ENCODE measurements at regions not wholly inside any gene's neighbourhood (a gene's known extent, or its start where the extent isn't known, plus 50 kb on each side); places are given as distances from the start of the nearest gene placed in this dataset.

- no peak overlapping the region for H3K4me2 ChIP-seq (ENCODE audit: low read length)
- no peaks in the 10 kb centered on the region for H3K36me3 ChIP-seq (ENCODE audit: insufficient read depth, low read length)
- H3K27me3 ChIP-seq (ENCODE audit: control insufficient read depth, insufficient read depth, low read length) = peaks cover 4% of the 10 kb centered on the region
- no peak overlapping the region for H3K9ac ChIP-seq (ENCODE audit: low read depth, low read length)
- H3K4me3 ChIP-seq (ENCODE audit: low read length) = no peak overlapping the region
- H3K4me1 ChIP-seq (ENCODE audit: control insufficient read depth, insufficient read depth, low read length) = no peaks in the 10 kb centered on the region
- no peaks in the 10 kb centered on the region for H3K9me3 ChIP-seq (replicated peaks; ENCODE audit: low read length)
Observed at GRCh38 chr4:129377131-129377845, 281.3 kb downstream of the C4orf33 start.

GRCh38 chr4:129378364-129378763 lies 282.4 kb downstream of the C4orf33 start:
- Histone ChIP-seq H3K9ac (ENCODE audit: low read depth, low read length) (no peak overlapping the region), H3K4me3 (ENCODE audit: low read length) (no peak overlapping the region), H3K4me1 (ENCODE audit: control insufficient read depth, insufficient read depth, low read length) (no peaks in the 10 kb centered on the region), H3K27me3 (ENCODE audit: control insufficient read depth, insufficient read depth, low read length) (peaks cover 4% of the 10 kb centered on the region), H3K4me2 (ENCODE audit: low read length) (no peak overlapping the region), H3K9me3 (replicated peaks; ENCODE audit: low read length) (no peaks in the 10 kb centered on the region), H3K36me3 (ENCODE audit: insufficient read depth, low read length) (no peaks in the 10 kb centered on the region)

- Histone ChIP-seq H3K9me3 (replicated peaks; ENCODE audit: low read length) (no peaks in the 10 kb centered on the region), H3K4me1 (ENCODE audit: control insufficient read depth, insufficient read depth, low read length) (no peaks in the 10 kb centered on the region), H3K9ac (ENCODE audit: low read depth, low read length) (no peak overlapping the region), H3K4me3 (ENCODE audit: low read length) (no peak overlapping the region), H3K4me2 (ENCODE audit: low read length) (no peak overlapping the region), H3K36me3 (ENCODE audit: insufficient read depth, low read length) (no peaks in the 10 kb centered on the region), H3K27me3 (ENCODE audit: control insufficient read depth, insufficient read depth, low read length) (peaks cover 4% of the 10 kb centered on the region)
Observed at GRCh38 chr4:129379429-129379828, 283.5 kb downstream of the C4orf33 start.

- Histone ChIP-seq H3K9me3 (replicated peaks; ENCODE audit: low read length) (no peaks in the 10 kb centered on the region), H3K4me2 (ENCODE audit: low read length) (no peak overlapping the region), H3K36me3 (ENCODE audit: insufficient read depth, low read length) (no peaks in the 10 kb centered on the region), H3K9ac (ENCODE audit: low read depth, low read length) (no peak overlapping the region), H3K27me3 (ENCODE audit: control insufficient read depth, insufficient read depth, low read length) (no peaks in the 10 kb centered on the region), H3K4me1 (ENCODE audit: control insufficient read depth, insufficient read depth, low read length) (no peaks in the 10 kb centered on the region), H3K4me3 (ENCODE audit: low read length) (no peak overlapping the region)
Observed at GRCh38 chr4:129384974-129385373, 289.0 kb downstream of the C4orf33 start.

- no peaks in the 10 kb centered on the region for H3K27me3 ChIP-seq (ENCODE audit: control insufficient read depth, insufficient read depth, low read length)
- no peak overlapping the region for H3K4me2 ChIP-seq (ENCODE audit: low read length)
- H3K9me3 ChIP-seq (replicated peaks; ENCODE audit: low read length) = no peaks in the 10 kb centered on the region
- H3K9ac ChIP-seq (ENCODE audit: low read depth, low read length) = no peak overlapping the region
- no peaks in the 10 kb centered on the region for H3K4me1 ChIP-seq (ENCODE audit: control insufficient read depth, insufficient read depth, low read length)
- no peak overlapping the region for H3K4me3 ChIP-seq (ENCODE audit: low read length)
- no peaks in the 10 kb centered on the region for H3K36me3 ChIP-seq (ENCODE audit: insufficient read depth, low read length)
Observed at GRCh38 chr4:129387666-129388065, 291.7 kb downstream of the C4orf33 start.

- Histone ChIP-seq H3K36me3 (ENCODE audit: insufficient read depth, low read length) (no peaks in the 10 kb centered on the region), H3K4me1 (ENCODE audit: control insufficient read depth, insufficient read depth, low read length) (no peaks in the 10 kb centered on the region), H3K9me3 (replicated peaks; ENCODE audit: low read length) (no peaks in the 10 kb centered on the region), H3K4me2 (ENCODE audit: low read length) (no peak overlapping the region), H3K9ac (ENCODE audit: low read depth, low read length) (no peak overlapping the region), H3K4me3 (ENCODE audit: low read length) (no peak overlapping the region), H3K27me3 (ENCODE audit: control insufficient read depth, insufficient read depth, low read length) (no peaks in the 10 kb centered on the region)
Observed at GRCh38 chr4:129393976-129394375, 298.0 kb downstream of the C4orf33 start.

GRCh38 chr4:129394635-129395034 lies 298.7 kb downstream of the C4orf33 start:
- Histone ChIP-seq H3K27me3 (ENCODE audit: control insufficient read depth, insufficient read depth, low read length) (no peaks in the 10 kb centered on the region), H3K4me1 (ENCODE audit: control insufficient read depth, insufficient read depth, low read length) (no peaks in the 10 kb centered on the region), H3K4me2 (ENCODE audit: low read length) (no peak overlapping the region), H3K9me3 (replicated peaks; ENCODE audit: low read length) (no peaks in the 10 kb centered on the region), H3K36me3 (ENCODE audit: insufficient read depth, low read length) (no peaks in the 10 kb centered on the region), H3K4me3 (ENCODE audit: low read length) (no peak overlapping the region), H3K9ac (ENCODE audit: low read depth, low read length) (no peak overlapping the region)

- no peak overlapping the region for H3K4me3 ChIP-seq (ENCODE audit: low read length)
- H3K36me3 ChIP-seq (ENCODE audit: insufficient read depth, low read length) = no peaks in the 10 kb centered on the region
- H3K4me2 ChIP-seq (ENCODE audit: low read length) = no peak overlapping the region
- H3K27me3 ChIP-seq (ENCODE audit: control insufficient read depth, insufficient read depth, low read length) = no peaks in the 10 kb centered on the region
- H3K9me3 ChIP-seq (replicated peaks; ENCODE audit: low read length) = no peaks in the 10 kb centered on the region
- no peak overlapping the region for H3K9ac ChIP-seq (ENCODE audit: low read depth, low read length)
- H3K4me1 ChIP-seq (ENCODE audit: control insufficient read depth, insufficient read depth, low read length) = no peaks in the 10 kb centered on the region
Observed at GRCh38 chr4:129403848-129404247, 307.9 kb downstream of the C4orf33 start.

GRCh38 chr4:129410115-129410514 lies 314.2 kb downstream of the C4orf33 start:
- Histone ChIP-seq H3K4me2 (ENCODE audit: low read length) (no peak overlapping the region), H3K27me3 (ENCODE audit: control insufficient read depth, insufficient read depth, low read length) (no peaks in the 10 kb centered on the region), H3K9me3 (replicated peaks; ENCODE audit: low read length) (no peaks in the 10 kb centered on the region), H3K36me3 (ENCODE audit: insufficient read depth, low read length) (no peaks in the 10 kb centered on the region), H3K9ac (ENCODE audit: low read depth, low read length) (no peak overlapping the region), H3K4me1 (ENCODE audit: control insufficient read depth, insufficient read depth, low read length) (no peaks in the 10 kb centered on the region), H3K4me3 (ENCODE audit: low read length) (no peak overlapping the region)

- Histone ChIP-seq H3K4me2 (ENCODE audit: low read length) (no peak overlapping the region), H3K9me3 (replicated peaks; ENCODE audit: low read length) (no peaks in the 10 kb centered on the region), H3K27me3 (ENCODE audit: control insufficient read depth, insufficient read depth, low read length) (peaks cover 6% of the 10 kb centered on the region), H3K4me3 (ENCODE audit: low read length) (no peak overlapping the region), H3K9ac (ENCODE audit: low read depth, low read length) (no peak overlapping the region), H3K36me3 (ENCODE audit: insufficient read depth, low read length) (no peaks in the 10 kb centered on the region), H3K4me1 (ENCODE audit: control insufficient read depth, insufficient read depth, low read length) (no peaks in the 10 kb centered on the region)
Observed at GRCh38 chr4:129415004-129415403, 319.1 kb downstream of the C4orf33 start.

- no peaks in the 10 kb centered on the region for H3K4me1 ChIP-seq (ENCODE audit: control insufficient read depth, insufficient read depth, low read length)
Observed at GRCh38 chr4:129420637-129421036, 324.7 kb downstream of the C4orf33 start.

GRCh38 chr4:129422277-129422676 lies 326.3 kb downstream of the C4orf33 start:
- H3K9me3 ChIP-seq (replicated peaks; ENCODE audit: low read length) = no peaks in the 10 kb centered on the region
- H3K27me3 ChIP-seq (ENCODE audit: control insufficient read depth, insufficient read depth, low read length) = no peaks in the 10 kb centered on the region
- no peaks in the 10 kb centered on the region for H3K36me3 ChIP-seq (ENCODE audit: insufficient read depth, low read length)
- no peak overlapping the region for H3K9ac ChIP-seq (ENCODE audit: low read depth, low read length)
- no peaks in the 10 kb centered on the region for H3K4me1 ChIP-seq (ENCODE audit: control insufficient read depth, insufficient read depth, low read length)
- no peak overlapping the region for H3K4me3 ChIP-seq (ENCODE audit: low read length)
- no peak overlapping the region for H3K4me2 ChIP-seq (ENCODE audit: low read length)

More at GRCh38 chr4:129420637-129421036, 324.7 kb downstream of the C4orf33 start:
- no peak overlapping the region for H3K9ac ChIP-seq (ENCODE audit: low read depth, low read length)
- no peaks in the 10 kb centered on the region for H3K9me3 ChIP-seq (replicated peaks; ENCODE audit: low read length)
- H3K36me3 ChIP-seq (ENCODE audit: insufficient read depth, low read length) = no peaks in the 10 kb centered on the region
- H3K4me3 ChIP-seq (ENCODE audit: low read length) = no peak overlapping the region
- peaks cover 6% of the 10 kb centered on the region for H3K27me3 ChIP-seq (ENCODE audit: control insufficient read depth, insufficient read depth, low read length)
- no peak overlapping the region for H3K4me2 ChIP-seq (ENCODE audit: low read length)
